ENCODE measurements at regions not wholly inside any gene's neighbourhood (a gene's known extent, or its start where the extent isn't known, plus 50 kb on each side); places are given as distances from the start of the nearest gene placed in this dataset.

- TF ChIP-seq CTCF (IDR thresholded peaks at IDR 0.05; ENCODE audit: insufficient read depth, low read depth, low read length) = no peak
- TF ChIP-seq EZH2 (IDR thresholded peaks at IDR 0.05; ENCODE audit: insufficient read depth, low read length) = no peak
Observed at GRCh38 chr12:43271659-43272058, 280.3 kb downstream of the ADAMTS20 start.
